Keratinocyte (primary cell): ENCODE measurements at regions not wholly inside any gene's neighbourhood (a gene's known extent, or its start where the extent isn't known, plus 50 kb on each side); places are given as distances from the start of the nearest gene placed in this dataset.

Source experiments
- DNase-seq: peaks from one replicate; pipeline ENCODE4 v3.0.0-alpha.2; 2011; ENCODE audit warnings: low read depth, missing footprints, low spot score
- FAIRE-seq: peaks from 2 replicates; lab custom pipeline; 2011; peaks lifted over from hg19 to GRCh38; lab: Jason Lieb, UNC
- H2AFZ ChIP-seq: 2 replicates; pipeline ENCODE4 v1.6.0; 2012; ENCODE audit warnings: low read length, control low read depth, inconsistent platforms; ENCODE audit not compliant: control insufficient read depth
- H3K27ac ChIP-seq: 2 replicates; pipeline ENCODE4 v1.5.1; 2011; ENCODE audit warnings: low read length; ENCODE audit not compliant: control insufficient read depth, insufficient read depth
- H3K27me3 ChIP-seq: 3 replicates; pipeline ENCODE4 v1.6.0; 2011; ENCODE audit warnings: low read length; ENCODE audit not compliant: control insufficient read depth, insufficient read depth; ENCODE audit errors: extremely low read depth
- H3K36me3 ChIP-seq, 2 experiments: 2 replicates in 1 of 2; 3 replicates in 1 of 2; pipeline ENCODE4 v1.5.1; 2011; ENCODE audit warnings: low read length in 2 of 2, mild to moderate bottlenecking in 1 of 2; ENCODE audit not compliant: control insufficient read depth in 2 of 2, insufficient read depth in 2 of 2; ENCODE audit errors: extremely low read depth in 1 of 2
- H3K4me1 ChIP-seq: 3 replicates; pipeline ENCODE4 v1.5.1; 2011; ENCODE audit warnings: low read length; ENCODE audit not compliant: control insufficient read depth, insufficient read depth; ENCODE audit errors: extremely low read depth
- H3K4me2 ChIP-seq: 3 replicates; pipeline ENCODE4 v1.6.0; 2011; ENCODE audit warnings: low read depth, low read length; ENCODE audit not compliant: control insufficient read depth, insufficient read depth; ENCODE audit errors: extremely low read depth
- H3K4me3 ChIP-seq, 3 experiments: fragments of 200-600 bp in 1 of 3; sonication (generic) in 1 of 3; 2 replicates in 2 of 3; 3 replicates in 1 of 3; pipeline ENCODE4 v1.5.1; 2011 to 2016; ENCODE audit warnings: low read length in 3 of 3, mild to moderate bottlenecking in 3 of 3, control low read depth in 2 of 3, inconsistent platforms in 1 of 3, low read depth in 1 of 3, mixed read lengths in 1 of 3, mixed run types in 1 of 3, moderate library complexity in 1 of 3; ENCODE audit not compliant: control insufficient read depth in 2 of 3, insufficient read depth in 2 of 3; ENCODE audit errors: extremely low read depth in 1 of 3
- H3K79me2 ChIP-seq: 2 replicates; pipeline ENCODE4 v1.6.0; 2012; ENCODE audit warnings: low read length; ENCODE audit not compliant: control insufficient read depth, insufficient read depth
- H3K9ac ChIP-seq: 3 replicates; pipeline ENCODE4 v1.6.0; 2011; ENCODE audit warnings: low read length; ENCODE audit not compliant: control insufficient read depth, insufficient read depth; ENCODE audit errors: extremely low read depth
- H3K9me1 ChIP-seq: 3 replicates; pipeline ENCODE4 v1.6.0; 2011; ENCODE audit warnings: low read length; ENCODE audit not compliant: control insufficient read depth, insufficient read depth; ENCODE audit errors: extremely low read depth
- H3K9me3 ChIP-seq: 2 replicates; pipeline ENCODE4 v1.5.1; 2012; ENCODE audit warnings: low read depth, low read length; ENCODE audit not compliant: control insufficient read depth
- H4K20me1 ChIP-seq: 3 replicates; pipeline ENCODE4 v1.6.0; 2011; ENCODE audit warnings: low read length; ENCODE audit not compliant: control insufficient read depth, insufficient read depth; ENCODE audit errors: extremely low read depth
- CTCF ChIP-seq, 3 experiments: IDR thresholded peaks in 1 of 3; conservative IDR thresholded peaks in 1 of 3; optimal IDR thresholded peaks in 1 of 3; 2 replicates in 2 of 3; 3 replicates in 1 of 3; pipeline versions ENCODE3 to v1.5.1; 2011; ENCODE audit warnings: low read length in 3 of 3, mild to moderate bottlenecking in 3 of 3, moderate library complexity in 2 of 3, control low read depth in 1 of 3, inconsistent platforms in 1 of 3; ENCODE audit not compliant: insufficient read depth in 2 of 3; ENCODE audit errors: extremely low read depth in 1 of 3
- EZH2 ChIP-seq: IDR thresholded peaks from one replicate; pipeline ENCODE4 v1.6.1; 2012; ENCODE audit warnings: inconsistent platforms, mild to moderate bottlenecking, low read length, moderate library complexity
- dilution Hi-C: fragments of 300-500 bp; cut with MboI; formaldehyde crosslinking; loops from one replicate; pipeline ENCODE4 v1.7.0; 2020; ENCODE audit warnings: low sequenced_read_pairs; ENCODE audit not compliant: extremely low pct_ligation_motif_present

DNA sequence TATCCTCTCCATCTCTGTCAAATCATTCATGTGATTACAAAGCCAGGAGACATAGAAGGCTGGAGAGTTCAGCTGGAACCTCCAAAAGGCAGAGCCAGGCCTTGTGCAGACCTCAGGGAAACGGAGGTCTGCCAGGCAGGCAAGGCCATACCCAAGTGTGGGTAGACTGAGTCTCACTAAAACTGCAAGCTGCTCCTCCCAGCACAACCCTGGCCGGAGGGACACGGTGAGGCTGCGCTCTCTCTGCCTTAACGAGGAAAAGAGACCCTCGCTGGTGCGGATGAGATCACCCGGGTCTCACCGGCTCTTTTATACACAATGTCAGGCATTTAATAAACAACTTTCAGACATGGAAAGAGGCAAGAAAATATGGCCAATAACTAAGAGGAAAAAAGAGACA lies 66.1 kb upstream of the INPP5A start:
- Histone ChIP-seq H3K79me2 (no peaks in the 10 kb centered on the region), H3K27ac (no peak overlapping the region), H3K9me3 (no peaks in the 10 kb centered on the region), H3K9ac (no peak overlapping the region), H4K20me1 (no peaks in the 10 kb centered on the region), H3K27me3 (peaks cover 10% of the 10 kb centered on the region), H3K4me3 (no peak overlapping the region), H3K4me1 (no peaks in the 10 kb centered on the region), H3K4me2 (no peak overlapping the region), H2AFZ (no peak overlapping the region), H3K9me1 (no peaks in the 10 kb centered on the region), H3K36me3 (no peaks in the 10 kb centered on the region)
- DNase-seq = no peak
- dilution Hi-C loops = no loop called here
- TF ChIP-seq CTCF (optimal IDR thresholded peaks at IDR 0.05 in 1 of 3, IDR thresholded peaks at IDR 0.05 in 1 of 3, conservative IDR thresholded peaks at IDR 0.05 in 1 of 3; ENCODE audit: extremely low read depth in 1 of 3, insufficient read depth in 2 of 3, low read length in 3 of 3) = no peak
- TF ChIP-seq EZH2 = no peak
- FAIRE-seq = no peak

DNA sequence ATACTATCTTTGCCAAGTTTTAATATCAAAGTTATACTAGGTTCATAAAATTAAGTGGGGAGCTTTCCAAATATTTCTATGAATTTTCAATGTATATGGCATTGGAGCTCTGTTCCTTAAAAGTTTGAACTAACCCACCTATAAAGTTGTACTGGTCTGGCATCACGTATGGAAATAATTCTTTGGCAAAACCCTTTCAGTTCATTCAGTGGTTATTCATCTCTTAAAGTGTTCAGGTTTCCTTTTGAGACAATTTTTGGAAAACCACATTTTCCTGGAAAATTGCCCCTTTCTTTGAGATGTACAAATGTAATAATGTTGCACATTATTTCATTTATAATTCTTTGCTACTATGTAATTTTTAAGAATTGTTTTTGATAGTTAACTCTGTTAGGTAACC lies 62.5 kb upstream of the INPP5A start:
- no peaks in the 10 kb centered on the region for H3K36me3 ChIP-seq
- no peak overlapping the region for H2AFZ ChIP-seq
- H3K9me1 ChIP-seq = no peaks in the 10 kb centered on the region
- H4K20me1 ChIP-seq = no peaks in the 10 kb centered on the region
- no peak overlapping the region for H3K4me3 ChIP-seq
- H3K4me2 ChIP-seq = no peak overlapping the region
- DNase-seq (no peak), FAIRE-seq (no peak)
- no peaks in the 10 kb centered on the region for H3K4me1 ChIP-seq
- peaks cover 27% of the 10 kb centered on the region for H3K27me3 ChIP-seq
- no peak for TF ChIP-seq EZH2
- no peak for TF ChIP-seq CTCF (optimal IDR thresholded peaks at IDR 0.05 in 1 of 3, IDR thresholded peaks at IDR 0.05 in 1 of 3, conservative IDR thresholded peaks at IDR 0.05 in 1 of 3; ENCODE audit: extremely low read depth in 1 of 3, insufficient read depth in 2 of 3, low read length in 3 of 3)
- H3K27ac ChIP-seq = no peak overlapping the region
- no peak overlapping the region for H3K9ac ChIP-seq
- dilution Hi-C loops = no loop called here
- H3K9me3 ChIP-seq = no peaks in the 10 kb centered on the region
- H3K79me2 ChIP-seq = no peaks in the 10 kb centered on the region
